Transverse colon (tissue), 4 donors: ENCODE measurements at regions not wholly inside any gene's neighbourhood (a gene's known extent, or its start where the extent isn't known, plus 50 kb on each side); places are given as distances from the start of the nearest gene placed in this dataset.

Experiments
- DNase-seq: peaks from one replicate; pipeline ENCODE4 v3.0.0-alpha.2; 2019
- H3K27ac ChIP-seq, 4 donors: fragments of 200-600 bp; sonication (generic); 2 replicates each; pipeline ENCODE4 v1.5.1; 2016 to 2018; ENCODE audit warnings: inconsistent platforms in 4 of 4
- H3K27me3 ChIP-seq: fragments of 200-600 bp; sonication (generic); 2 replicates; pipeline ENCODE4 v1.5.1; 2017; ENCODE audit warnings: inconsistent platforms
- H3K36me3 ChIP-seq, 4 donors: fragments of 200-600 bp; sonication (generic); 2 replicates each; pipeline ENCODE4 v1.5.1; 2017 to 2019; ENCODE audit warnings: inconsistent platforms in 4 of 4
- H3K4me1 ChIP-seq, 4 donors: fragments of 200-600 bp; sonication (generic); 2 replicates each; pipeline ENCODE4 v1.5.1; 2017 to 2020; ENCODE audit warnings: inconsistent platforms in 4 of 4
- H3K4me3 ChIP-seq, 4 donors: fragments of 200-600 bp; sonication (generic); 1 replicate in 1 of 4; 2 replicates in 3 of 4; pipeline versions ENCODE4 v1.5.1 to v1.6.1; 2017 to 2019; ENCODE audit warnings: inconsistent platforms in 4 of 4
- H3K9me3 ChIP-seq, 2 donors: fragments of 200-600 bp; sonication (generic); 2 replicates each; pipeline ENCODE4 v1.5.1; 2017 to 2019; ENCODE audit warnings: inconsistent platforms in 2 of 2
- EP300 ChIP-seq: sonication (generic); formaldehyde crosslinking; IDR thresholded peaks from one replicate; pipeline ENCODE4 v1.6.1; 2017; ENCODE audit warnings: antibody characterized with exemption, low read depth
- POLR2A ChIP-seq: fragments of 450-650 bp; IDR thresholded peaks from one replicate; pipeline ENCODE4 v1.6.1; 2016; ENCODE audit warnings: antibody characterized with exemption, mild to moderate bottlenecking, moderate library complexity
- POLR2AphosphoS5 ChIP-seq, 3 donors: sonication (generic); formaldehyde crosslinking; IDR thresholded peaks; one replicate each; pipeline ENCODE4 v1.6.1; 2016; ENCODE audit warnings: antibody characterized with exemption in 3 of 3
- WGBS, 2 donors: methylation state at CpG; one replicate each; pipeline ENCODE4 v1.1.5; 2018; ENCODE audit warnings: low coverage in 1 of 2; 5-methylcytosine and 5-hydroxymethylcytosine counted together
- in situ Hi-C, 4 donors: fragments of 200-750 bp; cut with MboI; loops; one replicate each; pipeline versions ENCODE4 v1.15.0 to v1.15.1; 2017; ENCODE audit warnings: low sequenced_read_pairs in 3 of 4, low pct_ligation_motif_present in 1 of 4, low pct_unique_long_range_greater_than_20kb in 1 of 4
- intact Hi-C: fragments of 100-400 bp; cut with DNase I; formaldehyde crosslinking; loops from one replicate; pipeline ENCODE4 v1.15.1; 2023; ENCODE audit warnings: low total_unique reads
- TF ChIP-seq, protein P1 (sequence below), 5 experiments: fragments of 200-600 bp in 3 of 5; fragments of 450-650 bp in 2 of 5; sonication (generic) in 3 of 5; IDR thresholded peaks; 1 replicate in 2 of 5; 2 replicates in 3 of 5; pipeline ENCODE4 v1.5.1; 2016 to 2017; ENCODE audit warnings: antibody characterized with exemption in 5 of 5, inconsistent platforms in 3 of 5, mild to moderate bottlenecking in 2 of 5, moderate library complexity in 1 of 5

DNA sequence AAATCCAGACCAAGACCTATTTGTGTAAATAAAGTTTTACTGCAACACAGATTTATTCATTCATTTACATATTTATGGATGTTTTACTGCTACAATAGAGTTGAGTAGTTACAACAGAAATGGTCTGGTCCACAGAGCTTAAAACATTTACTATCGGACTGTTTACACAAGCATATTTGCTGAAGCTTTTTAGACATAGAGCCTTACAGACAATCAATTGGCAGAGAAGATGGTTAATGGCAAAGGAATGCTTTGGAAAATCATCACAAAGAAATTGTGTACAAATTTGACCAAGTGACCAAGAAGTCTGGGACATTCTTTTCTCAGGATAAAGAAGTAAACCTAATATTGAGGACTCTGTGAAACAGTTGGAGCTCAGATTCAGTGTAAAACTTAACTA, 504.3 kb downstream of the SLC16A7 start:
- in situ Hi-C loops (no loop called here), intact Hi-C loops (no loop called here)
- peaks cover 0 to 3% of the 10 kb centered on the region in 2 donors for H3K9me3 ChIP-seq
- no peaks in the 10 kb centered on the region for H3K36me3 ChIP-seq
- no peak for TF ChIP-seq POLR2AphosphoS5 (IDR thresholded peaks at IDR 0.05)
- TF ChIP-seq, protein P1, sequence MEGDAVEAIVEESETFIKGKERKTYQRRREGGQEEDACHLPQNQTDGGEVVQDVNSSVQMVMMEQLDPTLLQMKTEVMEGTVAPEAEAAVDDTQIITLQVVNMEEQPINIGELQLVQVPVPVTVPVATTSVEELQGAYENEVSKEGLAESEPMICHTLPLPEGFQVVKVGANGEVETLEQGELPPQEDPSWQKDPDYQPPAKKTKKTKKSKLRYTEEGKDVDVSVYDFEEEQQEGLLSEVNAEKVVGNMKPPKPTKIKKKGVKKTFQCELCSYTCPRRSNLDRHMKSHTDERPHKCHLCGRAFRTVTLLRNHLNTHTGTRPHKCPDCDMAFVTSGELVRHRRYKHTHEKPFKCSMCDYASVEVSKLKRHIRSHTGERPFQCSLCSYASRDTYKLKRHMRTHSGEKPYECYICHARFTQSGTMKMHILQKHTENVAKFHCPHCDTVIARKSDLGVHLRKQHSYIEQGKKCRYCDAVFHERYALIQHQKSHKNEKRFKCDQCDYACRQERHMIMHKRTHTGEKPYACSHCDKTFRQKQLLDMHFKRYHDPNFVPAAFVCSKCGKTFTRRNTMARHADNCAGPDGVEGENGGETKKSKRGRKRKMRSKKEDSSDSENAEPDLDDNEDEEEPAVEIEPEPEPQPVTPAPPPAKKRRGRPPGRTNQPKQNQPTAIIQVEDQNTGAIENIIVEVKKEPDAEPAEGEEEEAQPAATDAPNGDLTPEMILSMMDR (IDR thresholded peaks at IDR 0.05) = no peak
- H3K4me1 ChIP-seq = no peaks in the 10 kb centered on the region
- no peak overlapping the region for H3K27ac ChIP-seq
- no peak overlapping the region for H3K4me3 ChIP-seq
- WGBS, 2 donors = 67 to 69% methylated on average over 1 of the region's 1 CpG
- no peak for DNase-seq
- H3K27me3 ChIP-seq = no peaks in the 10 kb centered on the region

GRCh38 chr12:60100852-60101251, 505.0 kb downstream of the SLC16A7 start:
- H3K4me3 ChIP-seq = no peak overlapping the region
- WGBS, 2 donors = 65 to 83% methylated on average over 1 of the region's 1 CpG
- DNase-seq = no peak
- in situ Hi-C loops = no loop called here
- H3K36me3 ChIP-seq = no peaks in the 10 kb centered on the region
- H3K27me3 ChIP-seq = no peaks in the 10 kb centered on the region
- peaks cover 0 to 3% of the 10 kb centered on the region in 2 donors for H3K9me3 ChIP-seq
- no peak overlapping the region for H3K27ac ChIP-seq
- TF ChIP-seq, protein P1 (IDR thresholded peaks at IDR 0.05) = no peak
- no peak for TF ChIP-seq POLR2AphosphoS5 (IDR thresholded peaks at IDR 0.05)
- no peak for TF ChIP-seq EP300
- no peak for TF ChIP-seq POLR2A
- intact Hi-C loops = no loop called here
- H3K4me1 ChIP-seq = no peaks in the 10 kb centered on the region

DNA sequence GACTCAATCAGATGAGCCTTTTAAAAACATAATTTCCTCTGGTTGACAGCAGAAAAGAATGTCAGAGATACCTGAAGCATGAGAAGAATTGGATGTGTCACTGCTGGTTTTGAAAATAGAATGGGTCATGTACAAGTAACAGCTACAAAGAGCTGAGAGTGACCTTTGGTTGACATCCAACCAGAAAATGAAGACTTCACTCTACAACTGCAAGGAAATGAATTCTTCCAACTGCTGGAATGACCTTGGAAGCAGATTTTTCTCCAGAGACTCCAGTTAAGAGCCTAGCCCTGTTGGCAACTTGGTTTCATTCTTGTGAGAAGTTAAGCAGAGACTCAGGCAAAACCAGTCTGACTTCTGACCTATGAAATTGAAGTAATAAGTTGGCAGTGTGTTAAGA, 505.9 kb downstream of the SLC16A7 start:
- DNase-seq = no peak

GRCh38 chr12:60106214-60106613, 510.4 kb downstream of the SLC16A7 start:
- DNase-seq = no peak
- no peaks in the 10 kb centered on the region for H3K4me1 ChIP-seq
- H3K9me3 ChIP-seq = no peaks in the 10 kb centered on the region
- in situ Hi-C loops = no loop called here
- H3K27ac ChIP-seq = no peak overlapping the region
- H3K36me3 ChIP-seq = no peaks in the 10 kb centered on the region
- intact Hi-C loops = no loop called here
- H3K27me3 ChIP-seq = no peaks in the 10 kb centered on the region
- no peak overlapping the region for H3K4me3 ChIP-seq
- WGBS, 2 donors = 61 to 73% methylated on average over 1 of the region's 1 CpG
- TF ChIP-seq, protein P1 (IDR thresholded peaks at IDR 0.05) = no peak
- TF ChIP-seq EP300 (no peak), POLR2AphosphoS5 (IDR thresholded peaks at IDR 0.05) (no peak), POLR2A (no peak)

More for the DNA sequence above, 505.9 kb downstream of the SLC16A7 start:
- H3K9me3 ChIP-seq = peaks cover 0 to 3% of the 10 kb centered on the region in 2 donors
- TF ChIP-seq EP300 (no peak), POLR2AphosphoS5 (IDR thresholded peaks at IDR 0.05) (no peak), POLR2A (no peak)
- TF ChIP-seq, protein P1 (IDR thresholded peaks at IDR 0.05) = no peak
- no peak overlapping the region for H3K4me3 ChIP-seq
- H3K27me3 ChIP-seq = no peaks in the 10 kb centered on the region
- in situ Hi-C loops = no loop called here
- H3K4me1 ChIP-seq = no peaks in the 10 kb centered on the region
- intact Hi-C loops = no loop called here
- no peaks in the 10 kb centered on the region for H3K36me3 ChIP-seq
- H3K27ac ChIP-seq = no peak overlapping the region
